H1 (cell line): ENCODE measurements at regions not wholly inside any gene's neighbourhood (a gene's known extent, or its start where the extent isn't known, plus 50 kb on each side); places are given as distances from the start of the nearest gene placed in this dataset.

Experiments
- CTCF ChIA-PET: fragments of 300-600 bp; sonication (Branson Sonifier 250); formaldehyde crosslinking; loops from one replicate; lab custom pipeline; 2021; ENCODE audit not compliant: partially characterized antibody; lab: Charles Lee
- POLR2A ChIA-PET: fragments of 300-600 bp; sonication (Branson Sonifier 250); formaldehyde crosslinking; loops from one replicate; lab custom pipeline; 2021; ENCODE audit warnings: inconsistent platforms; ENCODE audit not compliant: partially characterized antibody; lab: Charles Lee
- DNase-seq, 2 experiments: peaks; one replicate each; pipeline versions ENCODE4 v3.0.0 to v3.0.0-alpha.2; 2010 to 2022; ENCODE audit warnings: low spot score in 2 of 2, low read depth in 1 of 2, mixed read lengths in 1 of 2
- FAIRE-seq: peaks from 2 replicates; lab custom pipeline; 2011; peaks lifted over from hg19 to GRCh38; lab: Jason Lieb, UNC
- H2AFZ ChIP-seq: 2 replicates; pipeline ENCODE4 v1.8.1; 2012; ENCODE audit warnings: low read length, inconsistent platforms
- H2AK5ac ChIP-seq: 2 replicates; pipeline ENCODE4 v1.6.1; 2013; ENCODE audit warnings: low read depth, low read length
- H2BK120ac ChIP-seq: replicated peaks from 2 replicates; pipeline ENCODE3; 2013; ENCODE audit warnings: low read depth, low read length, inconsistent platforms
- H2BK12ac ChIP-seq: 2 replicates; pipeline ENCODE4 v1.6.1; 2013; ENCODE audit warnings: low read depth, low read length
- H2BK15ac ChIP-seq: 2 replicates; pipeline ENCODE4 v1.6.1; 2013; ENCODE audit warnings: low read length
- H2BK20ac ChIP-seq: 2 replicates; pipeline ENCODE4 v1.6.1; 2013; ENCODE audit warnings: low read length
- H2BK5ac ChIP-seq: 2 replicates; pipeline ENCODE4 v1.6.1; 2013; ENCODE audit warnings: low read depth, low read length
- H3K14ac ChIP-seq: 2 replicates; pipeline ENCODE4 v1.6.1; 2013; ENCODE audit warnings: inconsistent platforms; ENCODE audit not compliant: insufficient read length
- H3K18ac ChIP-seq: 2 replicates; pipeline ENCODE4 v1.6.1; 2013; ENCODE audit warnings: low read length; ENCODE audit errors: extremely low read depth
- H3K23ac ChIP-seq: 2 replicates; pipeline ENCODE4 v1.6.1; 2013; ENCODE audit warnings: inconsistent platforms; ENCODE audit not compliant: insufficient read length
- H3K23me2 ChIP-seq: 2 replicates; pipeline ENCODE4 v1.6.1; 2013; ENCODE audit warnings: low read depth, low read length
- H3K27ac ChIP-seq: 2 replicates; pipeline ENCODE4 v1.6.1; 2011; ENCODE audit warnings: low read depth, low read length, inconsistent platforms
- H3K27me3 ChIP-seq, 4 experiments: replicated peaks in 1 of 4; 1 replicate in 1 of 4; 2 replicates in 3 of 4; pipeline versions ENCODE4 v1.6.1 to v1.8.1; 2011 to 2013; ENCODE audit warnings: low read length in 3 of 4, mild to moderate bottlenecking in 3 of 4, inconsistent platforms in 2 of 4, mixed read lengths in 2 of 4, moderate library complexity in 1 of 4; ENCODE audit not compliant: control insufficient read depth in 3 of 4, insufficient read depth in 3 of 4; ENCODE audit errors: extremely low read depth in 1 of 4
- H3K36me3 ChIP-seq, 4 experiments: 2 replicates each; pipeline versions ENCODE4 v1.6.1 to v1.8.1; 2011 to 2013; ENCODE audit warnings: mild to moderate bottlenecking in 4 of 4, low read length in 3 of 4, moderate library complexity in 2 of 4, control low read depth in 1 of 4, inconsistent platforms in 1 of 4; ENCODE audit not compliant: insufficient read depth in 4 of 4, control insufficient read depth in 2 of 4
- H3K4ac ChIP-seq: replicated peaks from 2 replicates; pipeline ENCODE3; 2013; ENCODE audit warnings: low read length, low read depth, mixed read lengths, inconsistent platforms; ENCODE audit not compliant: insufficient read length
- H3K4me1 ChIP-seq, 4 experiments: replicated peaks in 1 of 4; 1 replicate in 1 of 4; 2 replicates in 3 of 4; pipeline versions ENCODE4 v1.6.1 to v1.8.1; 2011 to 2013; ENCODE audit warnings: low read length in 3 of 4, inconsistent platforms in 2 of 4, mixed read lengths in 1 of 4; ENCODE audit not compliant: insufficient read depth in 4 of 4, control insufficient read depth in 3 of 4
- H3K4me2 ChIP-seq, 2 experiments: 2 replicates each; pipeline versions ENCODE4 v1.6.1 to v1.8.1; 2011 to 2013; ENCODE audit warnings: low read depth in 2 of 2, low read length in 2 of 2, control low read depth in 1 of 2, inconsistent platforms in 1 of 2, mild to moderate bottlenecking in 1 of 2; ENCODE audit not compliant: insufficient read depth in 1 of 2
- H3K4me3 ChIP-seq, 4 experiments: fragments of 200-600, 300-600 bp in 1 of 4; sonication (generic), shearing (Covaris generic), sonication (Bioruptor Twin) in 1 of 4; 2 replicates each; pipeline versions ENCODE4 v1.5.1 to v1.8.1; 2011 to 2016; ENCODE audit warnings: low read length in 4 of 4, low read depth in 3 of 4, control low read depth in 2 of 4, inconsistent platforms in 2 of 4, mild to moderate bottlenecking in 2 of 4, mixed read lengths in 1 of 4, moderate library complexity in 1 of 4; ENCODE audit not compliant: insufficient read depth in 2 of 4; ENCODE audit errors: extremely low read depth in 1 of 4
- H3K56ac ChIP-seq: replicated peaks from 2 replicates; pipeline ENCODE3; 2013; ENCODE audit warnings: low read depth, mild to moderate bottlenecking, mixed read lengths, low read length, inconsistent platforms; ENCODE audit not compliant: insufficient read length
- H3K79me1 ChIP-seq: 2 replicates; pipeline ENCODE4 v1.6.1; 2013; ENCODE audit warnings: low read depth, low read length, control low read depth
- H3K79me2 ChIP-seq, 2 experiments: 2 replicates each; pipeline versions ENCODE4 v1.6.1 to v1.8.1; 2012 to 2013; ENCODE audit warnings: low read length in 2 of 2, mild to moderate bottlenecking in 2 of 2, inconsistent platforms in 1 of 2; ENCODE audit not compliant: insufficient read depth in 2 of 2, control insufficient read depth in 1 of 2
- H3K9ac ChIP-seq, 4 experiments: replicated peaks in 1 of 4; 1 replicate in 1 of 4; 2 replicates in 3 of 4; pipeline versions ENCODE4 v1.6.1 to v1.8.1; 2011 to 2013; ENCODE audit warnings: low read depth in 3 of 4, low read length in 3 of 4, control low read depth in 2 of 4, mild to moderate bottlenecking in 2 of 4, moderate library complexity in 2 of 4, inconsistent platforms in 1 of 4; ENCODE audit errors: extremely low read depth in 1 of 4
- H3K9me3 ChIP-seq, 2 experiments: 2 replicates each; pipeline versions ENCODE4 v1.6.1 to v1.8.1; 2012 to 2013; ENCODE audit warnings: mild to moderate bottlenecking in 2 of 2, moderate library complexity in 2 of 2, control low read depth in 1 of 2, inconsistent platforms in 1 of 2, low read depth in 1 of 2, low read length in 1 of 2, mixed read lengths in 1 of 2; ENCODE audit not compliant: insufficient read depth in 2 of 2
- H4K20me1 ChIP-seq, 2 experiments: replicated peaks in 1 of 2; 2 replicates each; pipeline versions ENCODE3 to v1.8.1; 2011 to 2013; ENCODE audit warnings: inconsistent platforms in 2 of 2, low read length in 2 of 2, mild to moderate bottlenecking in 1 of 2; ENCODE audit not compliant: insufficient read depth in 2 of 2, control insufficient read depth in 1 of 2
- H4K5ac ChIP-seq: 2 replicates; pipeline ENCODE4 v1.6.1; 2013; ENCODE audit warnings: low read length, low read depth, mixed read lengths, inconsistent platforms; ENCODE audit not compliant: insufficient read length
- H4K8ac ChIP-seq: 2 replicates; pipeline ENCODE4 v1.8.0; 2013; ENCODE audit warnings: mild to moderate bottlenecking, moderate library complexity, low read length, inconsistent platforms; ENCODE audit not compliant: insufficient read depth; ENCODE audit errors: extremely low read depth
- H4K91ac ChIP-seq: replicated peaks from 2 replicates; pipeline ENCODE3; 2013; ENCODE audit warnings: low read length, mixed read lengths, inconsistent platforms; ENCODE audit not compliant: insufficient read length
- ASH2L ChIP-seq: fragments of 200-600, 300-600 bp; sonication (generic); IDR thresholded peaks from one replicate; pipeline ENCODE4 v1.7.1; 2017; ENCODE audit warnings: low read length
- BACH1 ChIP-seq: IDR thresholded peaks from 2 replicates; pipeline ENCODE4 v1.6.1; 2012; ENCODE audit warnings: low read length, improper control_type of control experiment
- CTBP2 ChIP-seq: IDR thresholded peaks from 2 replicates; pipeline ENCODE4 v1.7.0; 2011; ENCODE audit warnings: borderline replicate concordance, mild to moderate bottlenecking, moderate library complexity, mixed read lengths, low read length; ENCODE audit not compliant: insufficient read depth, insufficient read length
- E2F6 ChIP-seq: IDR thresholded peaks from 2 replicates; pipeline ENCODE4 v1.6.1; 2012; ENCODE audit warnings: inconsistent platforms
- GTF2F1 ChIP-seq: IDR thresholded peaks from 2 replicates; pipeline ENCODE4 v1.6.1; 2012; ENCODE audit warnings: low read depth, low read length, improper control_type of control experiment, borderline replicate concordance
- JUN ChIP-seq: IDR thresholded peaks from 2 replicates; pipeline ENCODE4 v1.6.1; 2011; ENCODE audit warnings: low read depth, mild to moderate bottlenecking, improper control_type of control experiment, low read length
- JUND ChIP-seq: IDR thresholded peaks from 2 replicates; pipeline ENCODE4 v1.6.1; 2011; ENCODE audit warnings: mild to moderate bottlenecking, improper control_type of control experiment, low read length
- PHF8 ChIP-seq: fragments of 200-600 bp; sonication (generic); conservative IDR thresholded peaks from 2 replicates; pipeline ENCODE4 v1.7.1; 2012; ENCODE audit warnings: low read depth, mild to moderate bottlenecking, inconsistent platforms, low read length, moderate library complexity
- POLR2AphosphoS5 ChIP-seq: IDR thresholded peaks from 2 replicates; pipeline ENCODE4 v1.6.1; 2011; ENCODE audit warnings: low read depth, low read length
- RBBP5 ChIP-seq: IDR thresholded peaks from 2 replicates; pipeline ENCODE4 v1.7.1; 2012; ENCODE audit warnings: low read depth, mild to moderate bottlenecking, inconsistent platforms, low read length, moderate library complexity, borderline replicate concordance
- RXRA ChIP-seq: IDR thresholded peaks from 2 replicates; pipeline ENCODE4 v1.6.1; 2011; ENCODE audit warnings: low read depth, mild to moderate bottlenecking, low read length, moderate library complexity; ENCODE audit not compliant: insufficient read depth
- SP4 ChIP-seq: IDR thresholded peaks from 2 replicates; pipeline ENCODE4 v1.6.1; 2012; ENCODE audit warnings: low read length, inconsistent platforms
- TCF12 ChIP-seq: IDR thresholded peaks from 2 replicates; pipeline ENCODE4 v1.6.1; 2011; ENCODE audit warnings: low read depth, mild to moderate bottlenecking, low read length
- WGBS, 2 experiments: shearing (Covaris generic) in 1 of 2; methylation state at CpG; one replicate each; pipeline versions ENCODE4 v1.1.6 to v1.1.7; 2013 to 2015; ENCODE audit warnings: low lambda C conversion rate in 2 of 2, mixed read lengths in 2 of 2, inconsistent platforms in 1 of 2, low coverage in 1 of 2, missing lambda C conversion rate in 1 of 2; ENCODE audit not compliant: insufficient replicate concordance in 2 of 2, insufficient coverage in 1 of 2, insufficient read length in 1 of 2; ENCODE audit errors: extremely low coverage in 1 of 2, missing lambda C conversion rate in 1 of 2; 5-methylcytosine and 5-hydroxymethylcytosine counted together

DNA sequence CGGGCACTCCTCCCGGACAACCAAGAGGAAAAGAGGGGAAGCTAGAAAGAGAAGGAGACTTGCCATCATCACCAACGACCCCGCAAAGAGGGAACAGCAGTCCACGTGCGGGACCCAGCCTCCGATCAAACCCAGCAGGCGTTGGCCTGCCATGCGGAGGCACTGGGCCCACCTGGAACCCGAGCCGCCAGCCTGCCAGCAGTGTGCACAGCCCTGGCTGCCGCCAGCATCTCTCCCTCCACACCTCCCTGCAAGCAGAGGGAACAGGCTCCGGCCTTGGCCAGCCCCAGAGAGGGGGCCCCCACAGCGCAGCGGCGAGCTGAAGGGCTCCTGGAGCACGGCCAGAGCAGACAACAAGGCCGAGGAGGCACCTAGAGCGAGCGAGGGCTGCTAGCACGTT is 1244.7 kb upstream of the B3GALT2 start:
- H3K36me3 ChIP-seq: no peaks in the 10 kb centered on the region
- no peaks in the 10 kb centered on the region for H3K27me3 ChIP-seq
- no peak overlapping the region for H4K91ac ChIP-seq
- H4K5ac ChIP-seq: no peak overlapping the region
- no peak overlapping the region for H2BK120ac ChIP-seq
- FAIRE-seq (no peak), DNase-seq (no peak)
- H2AFZ ChIP-seq: no peak overlapping the region
- H3K23ac ChIP-seq: no peak overlapping the region
- H3K79me2 ChIP-seq: no peaks in the 10 kb centered on the region
- no peak overlapping the region for H3K56ac ChIP-seq
- H3K9me3 ChIP-seq: peaks cover 0 to 3% of the 10 kb centered on the region in 2 experiments; a peak in 1 of 4 replicates
- H3K18ac ChIP-seq: no peak overlapping the region
- H3K14ac ChIP-seq: no peak overlapping the region
- H4K20me1 ChIP-seq: no peaks in the 10 kb centered on the region
- 88% methylated on average over 21 of the region's 21 CpGs; no CpG with 5 or more reads in 1 of the 2 experiments for WGBS, 2 experiments
- H2BK15ac ChIP-seq: no peak overlapping the region
- H2AK5ac ChIP-seq: no peak overlapping the region
- no peak overlapping the region for H3K4me2 ChIP-seq
- 0 out of 2 replicates have a peak overlapping the region, but pooled peaks have one; percentile 25 for H4K8ac ChIP-seq
- H2BK20ac ChIP-seq: no peak overlapping the region
- H3K23me2 ChIP-seq: no peaks in the 10 kb centered on the region
- no peak overlapping the region for H2BK12ac ChIP-seq
- H3K79me1 ChIP-seq: no peaks in the 10 kb centered on the region
- no peaks in the 10 kb centered on the region for H3K4me1 ChIP-seq
- no peak overlapping the region for H2BK5ac ChIP-seq
- H3K9ac ChIP-seq: no peak overlapping the region
- no peak overlapping the region for H3K27ac ChIP-seq
- no peak overlapping the region for H3K4ac ChIP-seq
- POLR2A ChIA-PET: no interaction called here
- no peak overlapping the region for H3K4me3 ChIP-seq
- CTCF ChIA-PET: interaction anchor here (1.1 kb wide), 1 partner anchor 19 kb away, joined by 3 read pairs; no protein-coding TSS in a partner anchor
- TF ChIP-seq E2F6: no peak
- no peak for TF ChIP-seq JUN
- TF ChIP-seq CTBP2: no peak
- no peak for TF ChIP-seq RXRA
- no peak for TF ChIP-seq PHF8
- TF ChIP-seq ASH2L: no peak
- no peak for TF ChIP-seq BACH1
- no peak for TF ChIP-seq SP4
- TF ChIP-seq GTF2F1: no peak
- TF ChIP-seq TCF12: no peak
- no peak for TF ChIP-seq RBBP5
- no peak for TF ChIP-seq JUND
- TF ChIP-seq POLR2AphosphoS5: no peak
